Esophagus squamous epithelium (tissue), 5 donors: ENCODE measurements at regions not wholly inside any gene's neighbourhood (a gene's known extent, or its start where the extent isn't known, plus 50 kb on each side); places are given as distances from the start of the nearest gene placed in this dataset.

Experiments used
- DNase-seq: peaks from one replicate; lab custom pipeline; 2025; lab: John Stamatoyannopoulos, UW
- H3K27ac ChIP-seq, 4 donors: fragments of 200-600 bp; sonication (generic); one replicate each; pipeline ENCODE4 v1.5.1; 2016 to 2019; ENCODE audit warnings: mild to moderate bottlenecking in 1 of 4
- H3K27me3 ChIP-seq, 4 donors: fragments of 200-600 bp; sonication (generic); 1 replicate in 3 of 4; 2 replicates in 1 of 4; pipeline versions ENCODE4 v1.5.1 to v1.6.0; 2017 to 2021; ENCODE audit warnings: antibody characterized with exemption in 1 of 4
- H3K36me3 ChIP-seq, 3 donors: fragments of 200-600 bp; sonication (generic); one replicate each; pipeline ENCODE4 v1.5.1; 2016 to 2019
- H3K4me1 ChIP-seq, 3 donors: fragments of 200-600 bp; sonication (generic); one replicate each; pipeline ENCODE4 v1.5.1; 2017 to 2019
- H3K4me3 ChIP-seq, 4 donors: fragments of 200-600 bp; sonication (generic); 1 replicate in 3 of 4; 2 replicates in 1 of 4; pipeline ENCODE4 v1.5.1; 2016 to 2019; ENCODE audit warnings: mild to moderate bottlenecking in 2 of 4, moderate library complexity in 1 of 4
- H3K9me3 ChIP-seq, 3 donors: fragments of 200-600 bp; sonication (generic); one replicate each; pipeline ENCODE4 v1.5.1; 2016 to 2019
- CTCF ChIP-seq, 6 experiments: fragments of 450-650 bp in 4 of 6; fragments of 200-600 bp in 2 of 6; sonication (generic) in 2 of 6; IDR thresholded peaks; one replicate each; pipeline ENCODE4 v1.5.1; 2016 to 2019; ENCODE audit warnings: antibody characterized with exemption in 6 of 6, mild to moderate bottlenecking in 4 of 6, moderate library complexity in 4 of 6
- POLR2A ChIP-seq, 4 donors: fragments of 450-650 bp; IDR thresholded peaks; one replicate each; pipeline ENCODE4 v1.6.1; 2017; ENCODE audit warnings: antibody characterized with exemption in 4 of 4, mild to moderate bottlenecking in 4 of 4, moderate library complexity in 3 of 4
- WGBS, 2 donors: methylation state at CpG; one replicate each; pipeline ENCODE4 v1.1.5; 2018; 5-methylcytosine and 5-hydroxymethylcytosine counted together
- intact Hi-C: fragments of 100-400 bp; cut with DNase I; formaldehyde crosslinking; loops from one replicate; pipeline ENCODE4 v1.15.0; 2022
- donor health status: DM: yes; HTN: yes; CAD: no.

GRCh38 chr14:98341211-98341610, 930.8 kb downstream of the BCL11B start:
- H3K36me3 ChIP-seq, result no peaks in the 10 kb centered on the region
- H3K4me3 ChIP-seq, result no peak overlapping the region
- H3K27me3 ChIP-seq, result no peaks in the 10 kb centered on the region
- no peak overlapping the region for H3K27ac ChIP-seq
- intact Hi-C loops, result no loop called here
- H3K9me3 ChIP-seq, result no peaks in the 10 kb centered on the region
- no peak for DNase-seq
- WGBS, 2 donors, result 56 to 63% methylated on average over 3 of the region's 3 CpGs
- no peaks in the 10 kb centered on the region for H3K4me1 ChIP-seq
- TF ChIP-seq CTCF (IDR thresholded peaks at IDR 0.05) (no peak), POLR2A (IDR thresholded peaks at IDR 0.05) (no peak)

DNA sequence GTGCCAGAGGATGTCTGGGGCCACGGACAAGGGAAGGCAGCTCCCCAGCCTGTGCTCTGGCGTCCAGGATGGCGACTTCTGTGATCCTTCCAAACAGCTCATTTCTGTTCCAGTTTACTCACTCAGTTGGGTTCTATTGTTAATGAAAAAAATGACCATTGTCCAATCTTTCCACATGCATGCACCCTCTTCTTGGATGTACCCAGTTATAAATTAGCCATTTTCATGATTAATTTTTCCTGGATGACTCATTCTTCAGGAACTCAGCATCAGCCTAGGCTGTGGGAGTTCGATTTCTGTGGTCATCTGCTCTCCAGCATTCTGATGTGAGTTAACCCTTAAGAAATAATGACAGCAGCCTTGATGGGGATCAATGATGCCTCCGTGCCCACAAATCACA, 926.8 kb downstream of the BCL11B start:
- no peaks in the 10 kb centered on the region for H3K27me3 ChIP-seq
- no peaks in the 10 kb centered on the region for H3K4me1 ChIP-seq
- H3K9me3 ChIP-seq, result no peaks in the 10 kb centered on the region
- intact Hi-C loops, result no loop called here
- WGBS, 2 donors, result 53 to 79% methylated on average over 5 of the region's 5 CpGs
- H3K4me3 ChIP-seq, result no peak overlapping the region
- DNase-seq, result no peak
- no peak overlapping the region for H3K27ac ChIP-seq
- TF ChIP-seq POLR2A (IDR thresholded peaks at IDR 0.05), result no peak
- TF ChIP-seq CTCF (IDR thresholded peaks at IDR 0.05), result no peak
- H3K36me3 ChIP-seq, result no peaks in the 10 kb centered on the region

DNA sequence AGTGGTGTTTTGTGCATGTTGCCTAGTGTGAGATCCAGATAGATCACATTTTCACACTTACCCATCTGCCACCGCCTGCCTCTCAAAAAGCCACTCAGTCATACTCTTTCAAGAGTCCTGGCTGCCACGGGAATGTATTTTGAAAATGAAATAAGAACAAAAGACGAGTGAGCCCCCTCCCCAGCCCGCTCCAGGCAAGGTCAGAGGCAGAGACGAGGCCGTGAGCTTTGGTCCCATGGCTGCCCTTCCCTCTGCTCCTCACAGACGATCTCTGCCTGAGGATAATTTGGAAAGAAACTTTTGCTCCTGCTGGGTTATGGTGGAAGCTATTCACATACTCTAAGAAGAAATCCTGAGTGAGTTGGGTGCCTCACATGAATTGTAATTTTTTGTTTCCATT, 924.3 kb downstream of the BCL11B start:
- TF ChIP-seq POLR2A (IDR thresholded peaks at IDR 0.05) (no peak), CTCF (IDR thresholded peaks at IDR 0.05) (no peak)
- no peaks in the 10 kb centered on the region for H3K9me3 ChIP-seq
- no peak overlapping the region for H3K27ac ChIP-seq
- no peaks in the 10 kb centered on the region for H3K27me3 ChIP-seq
- no peaks in the 10 kb centered on the region for H3K4me1 ChIP-seq
- intact Hi-C loops, result no loop called here
- DNase-seq, result no peak
- no peak overlapping the region for H3K4me3 ChIP-seq
- no peaks in the 10 kb centered on the region for H3K36me3 ChIP-seq
- 66 to 80% methylated on average over 7 of the region's 7 CpGs for WGBS, 2 donors

GRCh38 chr14:98348505-98348904, 923.5 kb downstream of the BCL11B start:
- no peaks in the 10 kb centered on the region for H3K27me3 ChIP-seq
- no peaks in the 10 kb centered on the region for H3K4me1 ChIP-seq
- no peak for DNase-seq
- intact Hi-C loops, result no loop called here
- no peak overlapping the region for H3K27ac ChIP-seq
- H3K9me3 ChIP-seq, result no peaks in the 10 kb centered on the region
- no peaks in the 10 kb centered on the region for H3K36me3 ChIP-seq
- no peak for TF ChIP-seq CTCF (IDR thresholded peaks at IDR 0.05)
- no peak for TF ChIP-seq POLR2A (IDR thresholded peaks at IDR 0.05)
- WGBS, 2 donors, result 72 to 79% methylated on average over 3 of the region's 3 CpGs
- H3K4me3 ChIP-seq, result no peak overlapping the region

DNA sequence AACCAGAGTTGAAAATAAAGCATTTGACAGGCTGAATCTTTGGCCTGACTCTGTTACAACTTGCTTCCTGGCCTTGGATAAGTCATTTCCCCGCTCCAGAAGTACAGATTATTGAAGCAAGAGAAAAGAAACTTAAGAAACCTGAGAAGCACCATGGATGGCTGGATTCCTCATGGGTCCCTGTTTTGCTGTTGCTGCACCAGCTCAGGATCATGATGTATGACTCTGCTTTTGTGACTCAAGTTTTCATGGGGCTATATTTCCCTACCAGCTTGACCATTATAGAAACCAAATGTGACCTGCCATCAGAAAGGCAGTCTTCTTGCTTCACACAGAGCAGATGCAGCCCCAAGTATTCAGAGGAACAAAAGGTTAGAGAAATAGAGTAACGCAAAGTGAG, 921.8 kb downstream of the BCL11B start:
- DNase-seq, result no peak
- no peak for TF ChIP-seq CTCF (IDR thresholded peaks at IDR 0.05)
- TF ChIP-seq POLR2A (IDR thresholded peaks at IDR 0.05), result no peak
- H3K9me3 ChIP-seq, result no peaks in the 10 kb centered on the region
- H3K4me3 ChIP-seq, result no peak overlapping the region
- no peak overlapping the region for H3K27ac ChIP-seq
- intact Hi-C loops, result no loop called here
- no peaks in the 10 kb centered on the region for H3K36me3 ChIP-seq
- 29 to 57% methylated on average over 2 of the region's 2 CpGs for whole genome bisulfite sequencing, 2 donors
- no peaks in the 10 kb centered on the region for H3K27me3 ChIP-seq
- no peaks in the 10 kb centered on the region for H3K4me1 ChIP-seq
